Sigmoid colon (tissue), 6 donors: ENCODE measurements at regions not wholly inside any gene's neighbourhood (a gene's known extent, or its start where the extent isn't known, plus 50 kb on each side); places are given as distances from the start of the nearest gene placed in this dataset.
A peak's percentile ranks its signal among the peaks of the same experiment; 100 is the strongest.

Experiments used
- DNase-seq: peaks from one replicate; pipeline ENCODE4 v3.0.0-alpha.2; 2019
- H3K27ac ChIP-seq, 4 donors: fragments of 200-600 bp; sonication (generic); one replicate each; pipeline ENCODE4 v1.5.1; 2016 to 2019; ENCODE audit warnings: mild to moderate bottlenecking in 1 of 4
- H3K27me3 ChIP-seq, 3 donors: fragments of 200-600 bp; sonication (generic); one replicate each; pipeline ENCODE4 v1.5.1; 2019; ENCODE audit warnings: mild to moderate bottlenecking in 1 of 3
- H3K36me3 ChIP-seq, 4 donors: fragments of 200-600 bp; sonication (generic); one replicate each; pipeline ENCODE4 v1.5.1; 2016 to 2019
- H3K4me1 ChIP-seq, 4 donors: fragments of 200-600 bp; sonication (generic); one replicate each; pipeline ENCODE4 v1.5.1; 2017 to 2019
- H3K4me3 ChIP-seq, 4 donors: fragments of 200-600 bp; sonication (generic); one replicate each; pipeline ENCODE4 v1.5.1; 2017 to 2019; ENCODE audit warnings: mild to moderate bottlenecking in 2 of 4, moderate library complexity in 1 of 4
- H3K9me3 ChIP-seq, 4 donors: fragments of 200-600 bp in 3 of 4; sonication (generic) in 3 of 4; one replicate each; pipeline versions ENCODE4 v1.5.1 to v1.6.1; 2013 to 2019
- CTCF ChIP-seq, 4 experiments: fragments of 450-650 bp in 3 of 4; fragments of 200-600 bp in 1 of 4; IDR thresholded peaks; one replicate each; pipeline ENCODE4 v1.5.1; 2016 to 2019; ENCODE audit warnings: antibody characterized with exemption in 4 of 4, mild to moderate bottlenecking in 3 of 4, moderate library complexity in 2 of 4
- EP300 ChIP-seq, 4 donors: sonication (generic); formaldehyde crosslinking; IDR thresholded peaks; one replicate each; pipeline ENCODE4 v1.6.1; 2017; ENCODE audit warnings: antibody characterized with exemption in 4 of 4
- POLR2A ChIP-seq, 2 donors: fragments of 450-650 bp; IDR thresholded peaks; one replicate each; pipeline ENCODE4 v1.6.1; 2016; ENCODE audit warnings: antibody characterized with exemption in 2 of 2, mild to moderate bottlenecking in 2 of 2, moderate library complexity in 2 of 2
- POLR2AphosphoS5 ChIP-seq, 4 donors: sonication (generic); formaldehyde crosslinking; IDR thresholded peaks; one replicate each; pipeline ENCODE4 v1.6.1; 2017; ENCODE audit warnings: antibody characterized with exemption in 4 of 4
- WGBS, 2 donors: extraction: QIAGEN DNeasy Blood & Tissue Kit; methylation state at CpG; one replicate each; pipeline ENCODE4 v1.1.7; 2013; 5-methylcytosine and 5-hydroxymethylcytosine counted together
- intact Hi-C: fragments of 100-400 bp; cut with DNase I; formaldehyde crosslinking; loops from one replicate; pipeline ENCODE4 v1.15.1; 2023
- donor health status: healthy with polysubstance abuse.
- donor health status: healthy.

GRCh38 chr21:16169102-16169511 lies 439.3 kb downstream of the USP25 start:
- intact Hi-C loops, result no loop called here
- no peaks in the 10 kb centered on the region for H3K36me3 ChIP-seq
- H3K4me3 ChIP-seq, result no peak overlapping the region
- peak overlapping the region in 2 of 4 donors; percentile 35 to 38 for H3K27ac ChIP-seq
- peak in 1 of 4 donors; percentile 14 for TF ChIP-seq POLR2AphosphoS5 (IDR thresholded peaks at IDR 0.05)
- TF ChIP-seq EP300 (IDR thresholded peaks at IDR 0.05), result no peak
- H3K9me3 ChIP-seq, result no peaks in the 10 kb centered on the region
- WGBS, 2 donors, result 43 to 61% methylated on average over 4 of the region's 4 CpGs
- no peak for DNase-seq
- H3K27me3 ChIP-seq, result no peaks in the 10 kb centered on the region
- H3K4me1 ChIP-seq, result peaks cover 0 to 8% (median 6%) of the 10 kb centered on the region in 4 donors

GRCh38 chr21:16169779-16170178 lies 440.0 kb downstream of the USP25 start:
- peaks cover 0 to 8% (median 6%) of the 10 kb centered on the region in 4 donors for H3K4me1 ChIP-seq
- H3K4me3 ChIP-seq, result no peak overlapping the region
- H3K9me3 ChIP-seq, result no peaks in the 10 kb centered on the region
- no peak for DNase-seq
- TF ChIP-seq EP300 (IDR thresholded peaks at IDR 0.05) (no peak), CTCF (IDR thresholded peaks at IDR 0.05) (no peak), POLR2A (IDR thresholded peaks at IDR 0.05) (no peak), POLR2AphosphoS5 (IDR thresholded peaks at IDR 0.05) (no peak)
- no peaks in the 10 kb centered on the region for H3K36me3 ChIP-seq
- intact Hi-C loops, result no loop called here
- H3K27me3 ChIP-seq, result no peaks in the 10 kb centered on the region
- H3K27ac ChIP-seq, result peak overlapping the region in 1 of 4 donors; percentile 38
- 82 to 91% methylated on average over 1 of the region's 1 CpG for WGBS, 2 donors

- DNase-seq, result no peak
- no peak overlapping the region for H3K4me3 ChIP-seq
- intact Hi-C loops, result no loop called here
- H3K36me3 ChIP-seq, result no peaks in the 10 kb centered on the region
- no peak overlapping the region for H3K27ac ChIP-seq
- TF ChIP-seq EP300 (IDR thresholded peaks at IDR 0.05) (no peak), CTCF (IDR thresholded peaks at IDR 0.05) (no peak), POLR2A (IDR thresholded peaks at IDR 0.05) (no peak)
- no peaks in the 10 kb centered on the region for H3K27me3 ChIP-seq
- no peaks in the 10 kb centered on the region for H3K9me3 ChIP-seq
- peaks cover 0 to 9% (median 0%) of the 10 kb centered on the region in 4 donors for H3K4me1 ChIP-seq
These were observed 446.8 kb downstream of the USP25 start for GRCh38 chr21:16176570-16176969.

GRCh38 chr21:16177532-16177931 lies 447.8 kb downstream of the USP25 start:
- Histone ChIP-seq H3K4me3 (no peak overlapping the region), H3K4me1 (peaks cover 0 to 9% (median 0%) of the 10 kb centered on the region in 4 donors), H3K36me3 (no peaks in the 10 kb centered on the region), H3K9me3 (no peaks in the 10 kb centered on the region), H3K27ac (no peak overlapping the region), H3K27me3 (no peaks in the 10 kb centered on the region)
- intact Hi-C loops, result no loop called here
- TF ChIP-seq POLR2AphosphoS5 (IDR thresholded peaks at IDR 0.05) (no peak), EP300 (IDR thresholded peaks at IDR 0.05) (no peak), POLR2A (IDR thresholded peaks at IDR 0.05) (no peak), CTCF (IDR thresholded peaks at IDR 0.05) (no peak)
- no peak for DNase-seq
- 58 to 83% methylated on average over 3 of the region's 3 CpGs for WGBS, 2 donors

- 9 to 15% methylated on average over 3 of the region's 3 CpGs for WGBS, 2 donors
- TF ChIP-seq CTCF (IDR thresholded peaks at IDR 0.05) (no peak), POLR2AphosphoS5 (IDR thresholded peaks at IDR 0.05) (no peak), POLR2A (IDR thresholded peaks at IDR 0.05) (no peak), EP300 (IDR thresholded peaks at IDR 0.05) (no peak)
These were observed 450.0 kb downstream of the USP25 start for GRCh38 chr21:16179773-16180172.

More at GRCh38 chr21:16179773-16180172, 450.0 kb downstream of the USP25 start:
- intact Hi-C loops, result no loop called here
- peak overlapping the region in 1 of 4 donors; percentile 10 for H3K27ac ChIP-seq
- H3K4me1 ChIP-seq, result peaks cover 0 to 9% (median 0%) of the 10 kb centered on the region in 4 donors
- no peaks in the 10 kb centered on the region for H3K27me3 ChIP-seq
- no peak for DNase-seq
- H3K36me3 ChIP-seq, result no peaks in the 10 kb centered on the region
- no peaks in the 10 kb centered on the region for H3K9me3 ChIP-seq
- H3K4me3 ChIP-seq, result no peak overlapping the region
